ENCODE measurements at regions not wholly inside any gene's neighbourhood (a gene's known extent, or its start where the extent isn't known, plus 50 kb on each side); places are given as distances from the start of the nearest gene placed in this dataset.

- H3K27me3 ChIP-seq (ENCODE audit: control insufficient read depth in 3 of 3, insufficient read depth in 3 of 3, low read length in 2 of 3): no peaks in the 10 kb centered on the region
- no peak for ATAC-seq (ENCODE audit: insufficient read depth, low FRiP score)
- H3K9ac ChIP-seq (ENCODE audit: insufficient read depth in 1 of 2, low read length in 2 of 2): no peak overlapping the region
- TF ChIP-seq CTCF (IDR thresholded peaks at IDR 0.05; ENCODE audit: control extremely low read depth, extremely low read depth): no peak
- no peaks in the 10 kb centered on the region for H3K4me1 ChIP-seq (ENCODE audit: control insufficient read depth in 5 of 5, insufficient read depth in 5 of 5, low read length in 5 of 5)
- no peak for DNase-seq
- H3K9me3 ChIP-seq (ENCODE audit: control insufficient read depth in 4 of 4, insufficient read depth in 3 of 4, low read length in 3 of 4): no peaks in the 10 kb centered on the region
- no peak overlapping the region for H3K27ac ChIP-seq (ENCODE audit: low read depth in 1 of 2, low read length in 1 of 2)
- 60 to 69% methylated on average over 3 of the region's 3 CpGs for WGBS, 2 donors
- H3K36me3 ChIP-seq (ENCODE audit: control insufficient read depth in 4 of 4, insufficient read depth in 4 of 4, low read length in 4 of 4): no peaks in the 10 kb centered on the region
- no peak overlapping the region for H3K4me3 ChIP-seq
Measured at GRCh38 chr11:79794057-79794456, 353.2 kb upstream of the TENM4 start.

- no peak for TF ChIP-seq CTCF (IDR thresholded peaks at IDR 0.05; ENCODE audit: control extremely low read depth, extremely low read depth)
- WGBS, 2 donors: 75 to 86% methylated on average over 1 of the region's 1 CpG
- no peak overlapping the region for H3K27ac ChIP-seq (ENCODE audit: low read depth in 1 of 2, low read length in 1 of 2)
- no peaks in the 10 kb centered on the region for H3K27me3 ChIP-seq (ENCODE audit: control insufficient read depth in 3 of 3, insufficient read depth in 3 of 3, low read length in 2 of 3)
- no peaks in the 10 kb centered on the region for H3K4me1 ChIP-seq (ENCODE audit: control insufficient read depth in 5 of 5, insufficient read depth in 5 of 5, low read length in 5 of 5)
- ATAC-seq (ENCODE audit: insufficient read depth, low FRiP score) (no peak), DNase-seq (no peak)
- H3K4me3 ChIP-seq: no peak overlapping the region
- no peak overlapping the region for H3K9ac ChIP-seq (ENCODE audit: insufficient read depth in 1 of 2, low read length in 2 of 2)
- H3K36me3 ChIP-seq (ENCODE audit: control insufficient read depth in 4 of 4, insufficient read depth in 4 of 4, low read length in 4 of 4): no peaks in the 10 kb centered on the region
- no peaks in the 10 kb centered on the region for H3K9me3 ChIP-seq (ENCODE audit: control insufficient read depth in 4 of 4, insufficient read depth in 3 of 4, low read length in 3 of 4)
Measured at GRCh38 chr11:79786961-79787360, 346.1 kb upstream of the TENM4 start.

- 61 to 67% methylated on average over 4 of the region's 4 CpGs for WGBS, 2 donors
- no peaks in the 10 kb centered on the region for H3K9me3 ChIP-seq (ENCODE audit: control insufficient read depth in 4 of 4, insufficient read depth in 3 of 4, low read length in 3 of 4)
Measured at GRCh38 chr11:79783833-79784232, 343.0 kb upstream of the TENM4 start.

More at GRCh38 chr11:79783833-79784232, 343.0 kb upstream of the TENM4 start:
- Histone ChIP-seq H3K9ac (ENCODE audit: insufficient read depth in 1 of 2, low read length in 2 of 2) (no peak overlapping the region), H3K27me3 (ENCODE audit: control insufficient read depth in 3 of 3, insufficient read depth in 3 of 3, low read length in 2 of 3) (no peaks in the 10 kb centered on the region), H3K27ac (ENCODE audit: low read depth in 1 of 2, low read length in 1 of 2) (no peak overlapping the region), H3K4me3 (no peak overlapping the region), H3K4me1 (ENCODE audit: control insufficient read depth in 5 of 5, insufficient read depth in 5 of 5, low read length in 5 of 5) (no peaks in the 10 kb centered on the region), H3K36me3 (ENCODE audit: control insufficient read depth in 4 of 4, insufficient read depth in 4 of 4, low read length in 4 of 4) (no peaks in the 10 kb centered on the region)
- TF ChIP-seq CTCF (IDR thresholded peaks at IDR 0.05; ENCODE audit: control extremely low read depth, extremely low read depth): no peak
- DNase-seq (no peak), ATAC-seq (ENCODE audit: insufficient read depth, low FRiP score) (no peak)

All from lung (tissue), 11 donors.